HG03442 (cell line): ENCODE measurements at regions not wholly inside any gene's neighbourhood (a gene's known extent, or its start where the extent isn't known, plus 50 kb on each side); places are given as distances from the start of the nearest gene placed in this dataset.
A peak's percentile ranks its signal among the peaks of the same experiment; 100 is the strongest.

ENCODE experiments used
- ATAC-seq: cut with Tn5 transposase; IDR thresholded peaks from one replicate; pipeline ENCODE4 v1.9.1; 2021; ENCODE audit warnings: mild to moderate bottlenecking, moderate library complexity; ENCODE audit not compliant: unreplicated experiment

GRCh38 chr1:73953586-73953985, 244.4 kb downstream of the LRRIQ3 start:
- ATAC-seq, result no peak

- ATAC-seq, result no peak
These were observed 244.8 kb downstream of the LRRIQ3 start for GRCh38 chr1:73953186-73953585.

GRCh38 chr1:73948055-73948454, 249.9 kb downstream of the LRRIQ3 start:
- no peak for ATAC-seq

GRCh38 chr1:73947009-73947408, 251.0 kb downstream of the LRRIQ3 start:
- no peak for ATAC-seq

- no peak for ATAC-seq
These were observed 254.7 kb downstream of the LRRIQ3 start for GRCh38 chr1:73943270-73943669.

GRCh38 chr1:73930293-73930692, 267.7 kb downstream of the LRRIQ3 start:
- no peak for ATAC-seq

GRCh38 chr1:73914951-73915350, 283.0 kb downstream of the LRRIQ3 start:
- no peak for ATAC-seq

- ATAC-seq, result no peak
These were observed 285.0 kb downstream of the LRRIQ3 start for GRCh38 chr1:73913025-73913424.

GRCh38 chr1:73911849-73912248, 286.1 kb downstream of the LRRIQ3 start:
- ATAC-seq, result no peak

GRCh38 chr1:73910466-73910865, 287.5 kb downstream of the LRRIQ3 start:
- ATAC-seq, result no peak

GRCh38 chr1:73910062-73910461, 287.9 kb downstream of the LRRIQ3 start:
- ATAC-seq, result no peak

GRCh38 chr1:73909043-73909562, 288.9 kb downstream of the LRRIQ3 start:
- no peak for ATAC-seq

GRCh38 chr1:73907051-73907450, 290.9 kb downstream of the LRRIQ3 start:
- no peak for ATAC-seq

GRCh38 chr1:73903092-73903491, 294.9 kb downstream of the LRRIQ3 start:
- no peak for ATAC-seq

- ATAC-seq, result peak; percentile 56
These were observed 296.2 kb downstream of the LRRIQ3 start for GRCh38 chr1:73901738-73902137.

- no peak for ATAC-seq
These were observed 298.7 kb downstream of the LRRIQ3 start for GRCh38 chr1:73899311-73899710.

- no peak for ATAC-seq
These were observed 299.4 kb downstream of the LRRIQ3 start for GRCh38 chr1:73898540-73898939.

- ATAC-seq, result no peak
These were observed 310.6 kb downstream of the LRRIQ3 start for GRCh38 chr1:73887412-73887811.

- no peak for ATAC-seq
These were observed 311.3 kb downstream of the LRRIQ3 start for GRCh38 chr1:73886716-73887115.

GRCh38 chr1:73874806-73875205, 323.2 kb downstream of the LRRIQ3 start:
- ATAC-seq, result no peak

GRCh38 chr1:73868810-73869336, 329.1 kb downstream of the LRRIQ3 start:
- ATAC-seq, result no peak

GRCh38 chr1:73862355-73862754, 335.6 kb downstream of the LRRIQ3 start:
- no peak for ATAC-seq

GRCh38 chr1:73860421-73860950, 337.5 kb downstream of the LRRIQ3 start:
- no peak for ATAC-seq
